ENCODE measurements at regions not wholly inside any gene's neighbourhood (a gene's known extent, or its start where the extent isn't known, plus 50 kb on each side); places are given as distances from the start of the nearest gene placed in this dataset.

DNA sequence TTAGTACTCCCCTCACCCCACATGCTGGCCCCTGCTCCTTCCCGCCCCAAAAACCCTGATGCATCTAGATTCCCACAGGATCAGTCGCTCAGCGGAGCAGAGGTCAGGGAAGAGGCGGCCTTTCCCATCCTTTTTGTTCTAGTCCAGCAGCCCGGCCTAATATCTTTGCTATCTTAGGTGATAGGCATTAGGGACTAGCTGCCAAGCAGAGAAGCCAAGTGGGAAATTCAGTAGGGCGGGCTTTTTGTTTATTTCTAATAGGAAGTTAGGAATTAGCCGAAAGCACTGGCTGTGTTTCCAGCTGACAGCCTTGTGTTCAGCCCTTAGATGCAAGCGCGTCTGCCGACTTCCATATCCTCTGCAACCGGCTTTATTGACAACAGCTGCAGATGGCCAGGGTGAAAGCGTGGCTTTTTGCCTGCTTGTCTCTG lies 59.0 kb upstream of the BCAR3 start:
- DNase-seq: no peak

GRCh38 chr1:93740157-93740556 lies 58.5 kb upstream of the BCAR3 start:
- no peak for DNase-seq

DNA sequence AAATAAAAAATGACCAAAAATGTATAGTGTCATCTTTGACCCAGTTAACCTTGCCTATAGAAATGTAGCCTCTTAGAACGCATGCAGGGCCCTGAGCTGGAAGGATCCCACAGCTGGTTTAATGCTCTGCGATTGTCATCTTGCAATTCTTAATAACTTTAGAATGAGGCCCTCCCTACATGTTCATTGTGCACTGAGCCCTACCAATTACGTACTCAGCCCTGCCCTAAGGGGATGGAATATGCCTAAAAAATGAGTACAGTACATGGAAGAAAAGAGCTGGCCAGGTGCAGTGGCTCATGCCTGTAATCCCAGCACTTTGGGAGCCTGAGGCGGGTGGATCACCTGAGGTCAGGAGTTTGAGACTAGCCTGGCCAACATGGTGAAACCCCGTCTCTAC lies 57.8 kb upstream of the BCAR3 start:
- no peak for DNase-seq

DNA sequence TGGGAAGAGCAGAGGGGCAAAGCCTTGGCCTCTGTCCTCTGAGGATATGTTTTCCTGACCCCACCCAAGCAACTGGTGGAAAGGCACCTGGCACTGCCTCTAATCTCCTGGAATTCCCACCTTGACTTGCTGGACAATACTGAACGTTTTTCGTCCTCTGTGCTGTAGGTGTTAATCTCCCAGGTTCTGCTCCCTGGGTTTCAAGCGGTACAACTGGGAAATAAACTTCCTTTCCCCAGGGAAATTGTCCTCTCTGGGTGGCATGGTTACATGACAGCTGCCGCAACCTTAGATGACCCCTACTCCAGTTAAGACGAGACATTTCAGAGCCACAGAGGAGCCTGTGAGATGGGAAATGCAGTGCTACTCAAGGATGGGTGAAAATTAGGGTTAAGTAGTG lies 57.3 kb upstream of the BCAR3 start:
- DNase-seq: no peak

DNA sequence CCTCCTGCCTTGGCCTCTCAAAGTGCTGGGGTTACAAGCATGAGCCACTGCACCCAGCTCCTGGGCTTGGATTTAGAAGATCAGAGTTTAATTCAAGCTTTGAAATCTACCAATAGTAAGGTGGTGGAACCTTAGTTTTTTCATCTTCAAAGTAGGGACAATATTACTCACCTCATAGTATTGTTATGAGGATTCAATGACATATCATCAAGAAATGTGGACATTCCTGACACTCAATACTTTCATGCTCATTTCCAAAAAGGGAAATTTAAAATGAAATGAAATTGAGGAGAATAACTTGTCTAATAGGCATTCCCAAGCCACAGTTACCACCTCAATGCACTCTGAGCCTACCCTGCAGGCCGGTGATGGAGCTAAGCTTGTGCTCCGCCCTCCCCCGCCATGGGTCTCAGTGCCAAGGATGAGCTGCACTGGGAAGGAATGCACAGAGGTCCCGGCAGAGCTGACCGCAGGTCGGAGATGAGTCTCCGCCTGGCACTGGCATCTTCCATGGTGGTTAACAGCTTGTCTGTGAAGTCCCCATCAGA lies 56.5 kb upstream of the BCAR3 start:
- no peak for DNase-seq

- DNase-seq: no peak
These were observed 54.1 kb upstream of the BCAR3 start for GRCh38 chr1:93735722-93736121.

DNA sequence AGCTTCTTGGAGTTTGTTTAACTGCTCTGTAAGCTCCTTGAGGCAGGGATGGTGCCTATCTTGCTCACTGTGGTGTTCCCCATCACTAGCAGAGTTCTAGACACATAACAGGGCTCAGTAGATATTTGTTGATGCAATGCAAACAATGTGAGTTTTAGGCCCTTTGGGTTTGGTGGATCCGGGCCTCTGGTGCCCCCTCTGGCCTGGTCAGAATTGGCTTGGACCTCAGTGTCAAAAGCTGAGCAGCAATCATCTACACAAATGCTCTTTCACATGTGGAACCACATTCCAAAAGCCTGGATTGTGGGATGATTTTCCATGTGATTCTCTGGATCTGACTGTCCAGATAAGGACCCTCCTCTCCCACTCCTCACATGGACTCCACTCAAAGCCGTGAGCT lies 53.4 kb upstream of the BCAR3 start:
- DNase-seq: no peak

GRCh38 chr1:93733340-93733739 lies 51.7 kb upstream of the BCAR3 start:
- no peak for DNase-seq

GRCh38 chr1:93732514-93732913 lies 50.9 kb upstream of the BCAR3 start:
- DNase-seq: no peak
